Thyroid gland (tissue), 4 donors: ENCODE measurements at regions not wholly inside any gene's neighbourhood (a gene's known extent, or its start where the extent isn't known, plus 50 kb on each side); places are given as distances from the start of the nearest gene placed in this dataset.

Source experiments
- CTCF ChIP-seq, 6 experiments: fragments of 200-600 bp in 3 of 6; fragments of 450-650 bp in 3 of 6; sonication (generic) in 3 of 6; IDR thresholded peaks; one replicate each; pipeline ENCODE4 v1.5.1; 2016 to 2019; ENCODE audit warnings: antibody characterized with exemption in 6 of 6, mild to moderate bottlenecking in 2 of 6, inconsistent platforms in 1 of 6, moderate library complexity in 1 of 6
- POLR2A ChIP-seq, 2 donors: fragments of 450-650 bp; IDR thresholded peaks; one replicate each; pipeline ENCODE4 v1.6.1; 2017; ENCODE audit warnings: antibody characterized with exemption in 2 of 2, mild to moderate bottlenecking in 2 of 2, moderate library complexity in 1 of 2

GRCh38 chr1:69294171-69294570, 273.6 kb upstream of the LRRC7 start:
- TF ChIP-seq CTCF (IDR thresholded peaks at IDR 0.05): no peak
- no peak for TF ChIP-seq POLR2A (IDR thresholded peaks at IDR 0.05)
